ENCODE measurements at regions not wholly inside any gene's neighbourhood (a gene's known extent, or its start where the extent isn't known, plus 50 kb on each side); places are given as distances from the start of the nearest gene placed in this dataset.

DNA sequence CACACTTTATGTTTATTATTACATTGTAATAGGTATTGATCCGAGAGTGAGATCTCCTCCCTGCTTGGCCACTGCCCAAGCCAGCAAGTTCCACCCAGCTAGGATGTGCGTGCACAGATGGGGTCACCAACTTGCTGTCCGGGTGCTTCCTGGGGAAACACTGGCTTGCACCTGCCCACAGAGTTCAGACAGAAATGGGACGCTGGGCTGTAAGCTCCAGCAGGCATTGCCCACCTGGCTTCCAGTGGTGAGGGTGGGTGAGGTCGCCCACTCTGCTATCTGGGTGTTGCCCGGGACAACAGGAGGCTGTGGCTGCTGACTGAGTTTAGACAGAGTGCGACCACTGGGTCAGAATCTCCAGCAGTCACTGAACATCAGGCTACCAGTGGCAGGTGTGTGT is 289.8 kb upstream of the ANO3 start:
- no peak for DNase-seq (ENCODE audit: low spot score in 2 of 2)
- intact Hi-C loops (cut with DNase I) = no loop called here
- Histone ChIP-seq H3K4me1 (no peaks in the 10 kb centered on the region), H3K36me3 (no peaks in the 10 kb centered on the region), H3K27me3 (no peaks in the 10 kb centered on the region), H3K9me3 (no peaks in the 10 kb centered on the region), H3K4me3 (no peak overlapping the region), H3K27ac (no peak overlapping the region)
- TF ChIP-seq, protein P1, sequence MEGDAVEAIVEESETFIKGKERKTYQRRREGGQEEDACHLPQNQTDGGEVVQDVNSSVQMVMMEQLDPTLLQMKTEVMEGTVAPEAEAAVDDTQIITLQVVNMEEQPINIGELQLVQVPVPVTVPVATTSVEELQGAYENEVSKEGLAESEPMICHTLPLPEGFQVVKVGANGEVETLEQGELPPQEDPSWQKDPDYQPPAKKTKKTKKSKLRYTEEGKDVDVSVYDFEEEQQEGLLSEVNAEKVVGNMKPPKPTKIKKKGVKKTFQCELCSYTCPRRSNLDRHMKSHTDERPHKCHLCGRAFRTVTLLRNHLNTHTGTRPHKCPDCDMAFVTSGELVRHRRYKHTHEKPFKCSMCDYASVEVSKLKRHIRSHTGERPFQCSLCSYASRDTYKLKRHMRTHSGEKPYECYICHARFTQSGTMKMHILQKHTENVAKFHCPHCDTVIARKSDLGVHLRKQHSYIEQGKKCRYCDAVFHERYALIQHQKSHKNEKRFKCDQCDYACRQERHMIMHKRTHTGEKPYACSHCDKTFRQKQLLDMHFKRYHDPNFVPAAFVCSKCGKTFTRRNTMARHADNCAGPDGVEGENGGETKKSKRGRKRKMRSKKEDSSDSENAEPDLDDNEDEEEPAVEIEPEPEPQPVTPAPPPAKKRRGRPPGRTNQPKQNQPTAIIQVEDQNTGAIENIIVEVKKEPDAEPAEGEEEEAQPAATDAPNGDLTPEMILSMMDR (IDR thresholded peaks at IDR 0.05) = no peak

DNA sequence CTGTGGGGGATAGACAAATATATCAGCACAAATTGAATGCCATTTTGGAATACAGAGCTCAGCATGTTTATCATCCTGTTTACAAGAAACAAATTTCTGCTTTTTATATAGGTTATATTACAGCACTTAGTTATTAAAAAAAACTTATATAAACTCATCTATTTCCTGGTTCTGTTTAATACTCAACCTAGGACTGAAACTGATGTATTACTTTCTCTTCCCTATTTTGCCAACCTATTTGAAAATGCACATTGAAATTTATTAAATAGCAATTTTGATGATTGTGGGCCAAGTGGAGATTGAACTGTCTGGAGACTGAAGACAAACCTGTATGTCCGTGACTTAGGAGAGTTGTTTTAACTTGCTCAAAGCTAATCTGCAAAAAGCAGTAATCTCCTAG is 288.3 kb upstream of the ANO3 start:
- intact Hi-C loops (cut with DNase I) = no loop called here
- no peak for DNase-seq (ENCODE audit: low spot score in 2 of 2)
- TF ChIP-seq, protein P1 (IDR thresholded peaks at IDR 0.05) = no peak
- H3K27ac ChIP-seq = no peak overlapping the region
- no peak overlapping the region for H3K4me3 ChIP-seq
- H3K9me3 ChIP-seq = no peaks in the 10 kb centered on the region
- no peaks in the 10 kb centered on the region for H3K36me3 ChIP-seq
- H3K4me1 ChIP-seq = no peaks in the 10 kb centered on the region
- no peaks in the 10 kb centered on the region for H3K27me3 ChIP-seq

DNA sequence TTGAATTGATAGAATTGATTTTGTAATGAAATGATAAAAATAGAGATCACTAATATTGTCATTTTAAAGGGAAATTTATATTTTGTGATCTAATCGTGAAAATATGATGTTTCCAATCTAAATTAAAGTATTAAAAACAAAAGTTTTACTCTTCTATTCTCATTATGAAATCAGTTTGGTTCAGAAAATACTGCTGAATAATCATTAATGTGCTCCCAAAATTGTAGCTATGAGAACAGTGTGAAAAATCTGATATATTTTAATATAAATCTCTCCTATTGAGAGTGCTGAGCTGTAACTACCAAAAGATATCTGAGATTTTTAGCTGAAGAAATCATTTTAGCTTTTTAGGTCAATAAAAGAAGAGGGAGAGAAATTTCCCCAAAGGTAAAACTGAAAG is 287.5 kb upstream of the ANO3 start:
- no peaks in the 10 kb centered on the region for H3K4me1 ChIP-seq
- H3K4me3 ChIP-seq = no peak overlapping the region
- TF ChIP-seq, protein P1 (IDR thresholded peaks at IDR 0.05) = no peak
- no peak for DNase-seq (ENCODE audit: low spot score in 2 of 2)
- no peak overlapping the region for H3K27ac ChIP-seq
- no peaks in the 10 kb centered on the region for H3K27me3 ChIP-seq
- H3K9me3 ChIP-seq = no peaks in the 10 kb centered on the region
- no peaks in the 10 kb centered on the region for H3K36me3 ChIP-seq
- intact Hi-C loops (cut with DNase I) = no loop called here

DNA sequence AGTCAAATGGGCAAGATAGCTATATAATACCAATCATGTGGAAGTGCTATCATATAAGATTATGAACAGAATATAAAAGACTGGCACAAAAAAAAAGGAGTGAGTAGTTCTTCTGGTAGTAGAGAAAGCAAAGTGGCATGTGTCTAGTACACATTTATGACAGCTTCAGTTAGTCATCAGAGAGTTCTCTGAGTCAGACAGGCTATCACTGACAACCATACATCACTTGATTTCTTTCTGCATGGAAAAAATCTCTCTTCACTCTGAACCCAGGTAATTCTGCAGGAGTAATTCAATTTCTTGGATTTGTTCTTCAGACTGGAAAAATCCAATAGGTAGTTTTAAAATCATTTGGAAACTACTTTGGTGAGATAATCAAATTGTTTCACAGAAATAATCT is 286.8 kb upstream of the ANO3 start:
- H3K4me3 ChIP-seq = no peak overlapping the region
- DNase-seq (ENCODE audit: low spot score in 2 of 2) = no peak
- intact Hi-C loops (cut with DNase I) = no loop called here
- H3K27ac ChIP-seq = no peak overlapping the region
- TF ChIP-seq, protein P1 (IDR thresholded peaks at IDR 0.05) = no peak
- no peaks in the 10 kb centered on the region for H3K4me1 ChIP-seq
- no peaks in the 10 kb centered on the region for H3K9me3 ChIP-seq
- H3K27me3 ChIP-seq = no peaks in the 10 kb centered on the region
- no peaks in the 10 kb centered on the region for H3K36me3 ChIP-seq

DNA sequence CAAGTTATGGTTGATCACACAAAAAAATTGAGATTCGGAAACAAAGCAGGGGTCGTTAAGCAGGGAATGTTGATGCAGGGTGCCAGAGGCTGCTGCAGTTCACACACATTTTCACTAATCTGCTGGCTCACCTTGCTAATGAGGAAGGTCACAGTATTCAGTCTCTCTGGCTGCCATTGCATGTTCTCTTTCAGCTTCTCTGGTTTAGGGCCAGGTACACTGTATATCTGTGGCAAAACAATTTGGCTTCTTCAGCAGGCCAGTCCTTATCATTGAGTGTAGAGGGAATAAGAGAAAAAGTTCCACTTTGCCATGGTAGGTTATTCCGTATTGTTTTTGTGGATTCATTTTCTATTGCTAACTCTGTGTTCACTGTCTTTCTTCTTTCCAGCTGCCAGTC is 283.7 kb upstream of the ANO3 start:
- no peaks in the 10 kb centered on the region for H3K4me1 ChIP-seq
- TF ChIP-seq, protein P1 (IDR thresholded peaks at IDR 0.05) = no peak
- intact Hi-C loops (cut with DNase I) = no loop called here

DNA sequence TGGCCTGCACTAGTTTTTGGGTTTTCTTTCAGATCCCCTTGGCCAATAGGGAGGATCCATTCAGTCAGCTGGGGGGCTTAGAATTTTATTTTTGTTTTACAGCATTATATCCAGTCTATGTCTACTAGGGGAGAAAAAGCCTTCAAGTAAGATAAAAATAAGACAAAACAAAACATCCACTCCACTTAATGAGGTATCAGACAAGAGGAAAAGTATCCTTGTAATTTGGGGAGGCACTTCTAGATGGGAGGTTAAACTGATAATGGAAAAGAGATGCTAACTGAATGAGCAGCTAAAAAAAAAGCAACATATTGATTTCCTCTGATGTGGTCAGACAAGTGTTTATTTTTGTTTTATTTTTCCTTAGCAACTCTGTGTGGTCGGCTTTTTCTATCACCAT is 278.0 kb upstream of the ANO3 start:
- Histone ChIP-seq H3K27me3 (no peaks in the 10 kb centered on the region), H3K4me1 (no peaks in the 10 kb centered on the region), H3K9me3 (no peaks in the 10 kb centered on the region), H3K27ac (no peak overlapping the region), H3K4me3 (no peak overlapping the region), H3K36me3 (no peaks in the 10 kb centered on the region)
- DNase-seq (ENCODE audit: low spot score in 2 of 2) = no peak
- intact Hi-C loops (cut with DNase I) = no loop called here
- TF ChIP-seq, protein P1 (IDR thresholded peaks at IDR 0.05) = no peak

More for the DNA sequence above, 283.7 kb upstream of the ANO3 start:
- no peaks in the 10 kb centered on the region for H3K36me3 ChIP-seq
- H3K9me3 ChIP-seq = no peaks in the 10 kb centered on the region
- no peak for DNase-seq (ENCODE audit: low spot score in 2 of 2)
- no peak overlapping the region for H3K27ac ChIP-seq
- H3K27me3 ChIP-seq = no peaks in the 10 kb centered on the region
- no peak overlapping the region for H3K4me3 ChIP-seq
